ENCODE measurements at regions not wholly inside any gene's neighbourhood (a gene's known extent, or its start where the extent isn't known, plus 50 kb on each side); places are given as distances from the start of the nearest gene placed in this dataset.
A peak's percentile ranks its signal among the peaks of the same experiment; 100 is the strongest.

DNA sequence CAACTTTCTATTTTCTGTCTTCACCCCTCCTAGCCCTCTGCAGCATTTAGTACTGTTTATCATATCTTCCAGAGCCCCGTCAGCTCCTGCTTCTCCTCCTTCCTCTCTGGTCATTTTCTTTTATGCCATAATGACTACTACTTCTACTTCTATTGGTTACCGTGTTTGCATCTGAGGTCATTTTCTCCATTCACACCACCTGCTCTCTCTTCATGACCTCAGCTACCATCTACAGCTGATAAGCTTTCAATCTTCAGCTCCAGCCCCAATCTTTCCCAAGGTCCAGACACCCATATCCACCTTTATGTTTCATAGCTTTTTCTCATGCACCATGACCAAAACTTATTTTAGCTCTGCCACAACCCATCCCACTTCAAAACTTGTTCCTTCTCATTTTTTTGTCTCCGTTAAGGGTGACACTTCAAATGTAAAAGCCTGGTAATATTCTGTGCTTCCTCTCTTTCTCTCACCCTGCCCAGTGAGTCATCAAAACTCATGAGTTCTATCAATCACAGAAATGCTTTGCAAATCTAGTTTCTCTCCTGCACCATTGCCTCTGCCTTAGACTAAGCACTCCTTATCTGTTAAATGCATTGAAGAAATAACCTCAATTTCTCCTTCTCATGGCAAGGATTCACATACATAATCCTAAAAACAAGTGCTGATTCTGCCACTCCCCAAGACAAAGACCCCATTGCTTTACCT lies 71.3 kb upstream of the IQCM start:
- no peaks in the 10 kb centered on the region for H3K36me3 ChIP-seq
- intact Hi-C loops (cut with DNase I): no loop called here
- H3K27me3 ChIP-seq: no peaks in the 10 kb centered on the region
- DNase-seq (no peak), ATAC-seq (no peak)
- H3K4me3 ChIP-seq: no peak overlapping the region
- H3K9me3 ChIP-seq: no peaks in the 10 kb centered on the region
- no peaks in the 10 kb centered on the region for H3K4me1 ChIP-seq
- H3K27ac ChIP-seq: no peak overlapping the region
- TF ChIP-seq, protein P1, sequence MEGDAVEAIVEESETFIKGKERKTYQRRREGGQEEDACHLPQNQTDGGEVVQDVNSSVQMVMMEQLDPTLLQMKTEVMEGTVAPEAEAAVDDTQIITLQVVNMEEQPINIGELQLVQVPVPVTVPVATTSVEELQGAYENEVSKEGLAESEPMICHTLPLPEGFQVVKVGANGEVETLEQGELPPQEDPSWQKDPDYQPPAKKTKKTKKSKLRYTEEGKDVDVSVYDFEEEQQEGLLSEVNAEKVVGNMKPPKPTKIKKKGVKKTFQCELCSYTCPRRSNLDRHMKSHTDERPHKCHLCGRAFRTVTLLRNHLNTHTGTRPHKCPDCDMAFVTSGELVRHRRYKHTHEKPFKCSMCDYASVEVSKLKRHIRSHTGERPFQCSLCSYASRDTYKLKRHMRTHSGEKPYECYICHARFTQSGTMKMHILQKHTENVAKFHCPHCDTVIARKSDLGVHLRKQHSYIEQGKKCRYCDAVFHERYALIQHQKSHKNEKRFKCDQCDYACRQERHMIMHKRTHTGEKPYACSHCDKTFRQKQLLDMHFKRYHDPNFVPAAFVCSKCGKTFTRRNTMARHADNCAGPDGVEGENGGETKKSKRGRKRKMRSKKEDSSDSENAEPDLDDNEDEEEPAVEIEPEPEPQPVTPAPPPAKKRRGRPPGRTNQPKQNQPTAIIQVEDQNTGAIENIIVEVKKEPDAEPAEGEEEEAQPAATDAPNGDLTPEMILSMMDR (IDR thresholded peaks at IDR 0.05): no peak

DNA sequence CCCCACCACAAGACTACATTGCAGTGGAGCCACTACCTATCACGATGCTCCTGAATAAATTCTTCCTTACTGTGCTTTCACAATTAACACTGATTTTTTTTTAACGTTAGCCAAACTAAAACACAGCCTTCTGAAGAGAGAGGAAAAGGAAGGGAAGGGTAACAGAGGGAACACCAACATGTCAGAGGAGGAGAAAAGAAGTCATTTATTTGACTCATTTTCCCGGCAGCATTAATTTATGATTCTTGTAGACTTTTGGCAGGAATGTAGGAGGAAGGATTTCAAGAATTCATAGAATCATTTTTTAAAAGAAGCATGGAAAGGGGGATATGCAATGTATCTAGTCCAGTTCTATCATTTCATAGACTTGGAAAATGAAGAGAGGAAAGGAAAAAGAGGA lies 74.3 kb upstream of the IQCM start:
- TF ChIP-seq, protein P1 (IDR thresholded peaks at IDR 0.05): no peak
- no peak for DNase-seq
- Histone ChIP-seq H3K27ac (no peak overlapping the region), H3K4me3 (no peak overlapping the region), H3K36me3 (no peaks in the 10 kb centered on the region), H3K4me1 (no peaks in the 10 kb centered on the region), H3K9me3 (no peaks in the 10 kb centered on the region), H3K27me3 (no peaks in the 10 kb centered on the region)
- intact Hi-C loops (cut with DNase I): no loop called here
- no peak for ATAC-seq

DNA sequence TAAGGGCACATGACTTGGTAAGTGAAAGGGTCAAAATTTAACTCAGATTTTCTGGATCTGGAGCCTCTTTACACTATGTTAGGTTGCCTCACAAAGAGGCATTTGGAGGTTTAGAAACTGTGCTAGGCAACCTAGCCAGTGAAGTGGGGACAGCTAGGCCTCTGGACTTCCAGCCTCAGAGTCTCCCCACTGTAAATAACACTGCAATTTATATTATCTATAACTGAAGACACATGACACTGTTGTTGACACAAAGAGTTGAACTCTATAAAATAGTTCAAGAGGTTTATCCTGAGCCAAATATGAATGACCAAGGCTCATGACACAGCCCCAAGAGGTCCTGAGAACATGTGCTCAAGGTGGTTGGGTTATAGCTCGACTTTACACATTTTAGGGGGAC lies 74.9 kb upstream of the IQCM start:
- H3K36me3 ChIP-seq: no peaks in the 10 kb centered on the region
- no peaks in the 10 kb centered on the region for H3K27me3 ChIP-seq
- H3K9me3 ChIP-seq: no peaks in the 10 kb centered on the region
- no peak overlapping the region for H3K4me3 ChIP-seq
- intact Hi-C loops (cut with DNase I): no loop called here
- H3K27ac ChIP-seq: no peak overlapping the region
- TF ChIP-seq, protein P1 (IDR thresholded peaks at IDR 0.05): no peak
- no peaks in the 10 kb centered on the region for H3K4me1 ChIP-seq
- ATAC-seq: no peak
- no peak for DNase-seq

DNA sequence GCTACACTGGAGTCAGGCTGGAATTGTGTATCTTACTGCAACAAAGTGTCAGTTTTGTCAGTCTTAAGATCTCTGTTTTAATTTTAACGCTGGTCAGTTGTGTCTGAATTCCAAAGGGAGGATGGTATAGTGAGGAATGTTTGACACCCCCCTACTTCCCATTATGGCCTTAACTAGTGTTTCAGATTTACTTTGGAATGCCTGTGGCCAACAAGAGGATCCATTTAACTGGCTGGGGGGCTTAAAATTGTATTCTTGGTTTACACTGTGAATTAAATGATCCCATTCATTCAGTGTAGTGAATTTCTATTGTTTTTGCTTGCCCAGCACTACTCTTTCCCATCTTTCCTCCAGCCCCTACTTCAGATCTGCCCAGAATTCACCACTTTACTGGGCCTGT lies 75.8 kb upstream of the IQCM start:
- Histone ChIP-seq H3K27ac (no peak overlapping the region), H3K4me3 (no peak overlapping the region), H3K9me3 (no peaks in the 10 kb centered on the region), H3K27me3 (no peaks in the 10 kb centered on the region), H3K4me1 (no peaks in the 10 kb centered on the region), H3K36me3 (no peaks in the 10 kb centered on the region)
- ATAC-seq (no peak), DNase-seq (no peak)
- intact Hi-C loops (cut with DNase I): no loop called here
- TF ChIP-seq, protein P1 (IDR thresholded peaks at IDR 0.05): no peak

DNA sequence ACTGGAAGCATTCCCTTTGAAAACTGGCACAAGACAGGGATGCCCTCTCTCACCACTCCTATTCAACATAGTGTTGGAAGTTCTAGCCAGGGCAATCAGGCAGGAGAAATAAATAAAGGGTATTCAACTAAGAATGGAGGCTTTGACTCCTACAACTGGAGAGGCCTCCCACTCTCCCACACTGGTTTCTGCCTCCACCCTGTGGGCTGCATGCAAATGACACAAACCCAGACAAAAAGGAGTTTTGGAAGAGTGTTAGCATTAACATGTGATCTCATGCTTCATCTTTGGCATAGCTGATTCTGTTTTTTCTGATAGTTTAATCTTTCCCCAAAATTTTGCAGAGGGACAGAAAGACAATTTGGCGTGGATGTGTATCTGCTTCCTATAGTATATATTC lies 80.8 kb upstream of the IQCM start:
- intact Hi-C loops (cut with DNase I): no loop called here
- Histone ChIP-seq H3K4me1 (no peaks in the 10 kb centered on the region), H3K36me3 (no peaks in the 10 kb centered on the region), H3K27me3 (no peaks in the 10 kb centered on the region), H3K27ac (no peak overlapping the region), H3K4me3 (no peak overlapping the region), H3K9me3 (no peaks in the 10 kb centered on the region)
- ATAC-seq (peak; percentile 43), DNase-seq (no peak)
- TF ChIP-seq, protein P1 (IDR thresholded peaks at IDR 0.05): no peak

DNA sequence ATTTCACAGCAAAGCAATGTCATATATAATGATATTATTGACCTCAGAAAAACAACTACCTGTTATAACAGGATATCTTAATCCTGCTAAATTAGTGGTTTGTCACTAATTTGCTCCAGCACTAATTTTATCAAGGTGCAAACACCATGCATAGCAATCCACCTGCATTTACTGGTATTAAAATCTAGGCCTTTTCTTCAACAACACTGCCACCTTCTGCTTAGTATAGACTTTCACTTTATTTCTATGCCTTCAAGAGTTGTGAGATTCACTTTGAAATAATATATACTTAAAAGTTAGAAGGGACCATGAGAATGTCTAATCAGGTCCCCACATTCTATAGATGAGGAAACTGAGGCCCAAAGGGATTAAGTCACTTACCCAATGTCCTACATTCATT lies 82.1 kb upstream of the IQCM start:
- H3K36me3 ChIP-seq: no peaks in the 10 kb centered on the region
- no peak overlapping the region for H3K27ac ChIP-seq
- H3K4me1 ChIP-seq: no peaks in the 10 kb centered on the region
- no peaks in the 10 kb centered on the region for H3K27me3 ChIP-seq
- no peak for DNase-seq
- ATAC-seq: peak; percentile 45
- TF ChIP-seq, protein P1 (IDR thresholded peaks at IDR 0.05): peak; percentile 22
- H3K4me3 ChIP-seq: no peak overlapping the region
- intact Hi-C loops (cut with DNase I): no loop called here
- H3K9me3 ChIP-seq: no peaks in the 10 kb centered on the region
